OCI-LY1 (cell line): ENCODE measurements at regions not wholly inside any gene's neighbourhood (a gene's known extent, or its start where the extent isn't known, plus 50 kb on each side); places are given as distances from the start of the nearest gene placed in this dataset.

Experiments used
- H2AFZ ChIP-seq: fragments of 200-600 bp; sonication (generic), shearing (Covaris generic); 2 replicates; pipeline ENCODE4 v1.6.0; 2014; ENCODE audit warnings: antibody characterized with exemption, mild to moderate bottlenecking, low read length
- H3F3A ChIP-seq: fragments of 200-600 bp; sonication (generic), shearing (Covaris generic); 2 replicates; pipeline ENCODE4 v1.6.0; 2014; ENCODE audit warnings: mild to moderate bottlenecking, antibody characterized with exemption, low read length, moderate library complexity; ENCODE audit not compliant: insufficient read depth
- H3K27ac ChIP-seq: fragments of 200-600 bp; sonication (generic); 2 replicates; pipeline ENCODE4 v1.5.1; 2014; ENCODE audit warnings: low read length, mixed run types, mild to moderate bottlenecking, low read depth; ENCODE audit not compliant: poor library complexity, severe bottlenecking
- H3K27me3 ChIP-seq: fragments of 200-600 bp; sonication (generic); 2 replicates; pipeline ENCODE4 v1.6.0; 2014; ENCODE audit warnings: antibody characterized with exemption, mild to moderate bottlenecking, low read length, moderate library complexity; ENCODE audit not compliant: insufficient read depth
- H3K36me3 ChIP-seq: fragments of 200-600 bp; sonication (generic); 2 replicates; pipeline ENCODE4 v1.6.1; 2014; ENCODE audit warnings: mild to moderate bottlenecking, antibody characterized with exemption, low read length, moderate library complexity, mixed read lengths; ENCODE audit not compliant: insufficient read depth
- H3K4me1 ChIP-seq: fragments of 200-600 bp; sonication (generic); 2 replicates; pipeline ENCODE4 v1.5.1; 2014; ENCODE audit warnings: mild to moderate bottlenecking, low read length, moderate library complexity; ENCODE audit not compliant: insufficient read depth, severe bottlenecking
- H3K4me2 ChIP-seq: fragments of 200-600 bp; sonication (generic), shearing (Covaris generic); 2 replicates; pipeline ENCODE4 v1.6.1; 2014; ENCODE audit warnings: low read length
- H3K4me3 ChIP-seq: fragments of 200-600 bp; sonication (generic); 2 replicates; pipeline ENCODE4 v1.5.1; 2014; ENCODE audit warnings: low read length, low read depth, mild to moderate bottlenecking, mixed read lengths; ENCODE audit not compliant: poor library complexity, severe bottlenecking
- H3K79me2 ChIP-seq: fragments of 200-600 bp; shearing (Covaris generic); 2 replicates; pipeline ENCODE4 v1.6.1; 2016; ENCODE audit warnings: mixed run types, low read length, mixed read lengths; ENCODE audit not compliant: insufficient read depth
- H3K9ac ChIP-seq: fragments of 200-600 bp; sonication (generic), shearing (Covaris generic); 2 replicates; pipeline ENCODE4 v1.6.1; 2014; ENCODE audit warnings: mild to moderate bottlenecking, low read length, mixed read lengths
- H3K9me2 ChIP-seq: fragments of 200-600 bp; sonication (generic), shearing (Covaris generic); 2 replicates; pipeline ENCODE4 v1.6.1; 2014; ENCODE audit warnings: low read depth, mild to moderate bottlenecking, low read length, mixed read lengths
- H3K9me3 ChIP-seq: fragments of 200-600 bp; shearing (Covaris generic); 2 replicates; pipeline ENCODE4 v1.6.1; 2014; ENCODE audit warnings: low read length, mixed read lengths
- H4K20me1 ChIP-seq: fragments of 200-600 bp; sonication (generic), shearing (Covaris generic); 2 replicates; pipeline ENCODE4 v1.6.0; 2016; ENCODE audit warnings: mild to moderate bottlenecking, low read length; ENCODE audit not compliant: insufficient read depth
- CTCF ChIP-seq: fragments of 200-600 bp; sonication (generic), shearing (Covaris generic); IDR thresholded peaks from 2 replicates; pipeline ENCODE4 v1.5.1; 2017; ENCODE audit warnings: mild to moderate bottlenecking, antibody characterized with exemption, low read length, moderate library complexity, mixed read lengths
- EZH2 ChIP-seq: fragments of 200-600 bp; sonication (generic), shearing (Covaris generic); IDR thresholded peaks from 2 replicates; pipeline ENCODE4 v1.8.0; 2017; ENCODE audit warnings: borderline replicate concordance, mixed run types, mild to moderate bottlenecking, antibody characterized with exemption, low read length, moderate library complexity, mixed read lengths

- Histone ChIP-seq H3F3A (no peaks in the 10 kb centered on the region), H3K4me2 (no peak overlapping the region), H3K4me1 (no peaks in the 10 kb centered on the region), H4K20me1 (no peaks in the 10 kb centered on the region), H3K9ac (no peak overlapping the region), H2AFZ (no peak overlapping the region), H3K27ac (no peak overlapping the region), H3K9me2 (no peaks in the 10 kb centered on the region), H3K4me3 (no peak overlapping the region), H3K9me3 (no peaks in the 10 kb centered on the region), H3K79me2 (no peaks in the 10 kb centered on the region), H3K27me3 (no peaks in the 10 kb centered on the region), H3K36me3 (no peaks in the 10 kb centered on the region)
- no peak for TF ChIP-seq EZH2
- no peak for TF ChIP-seq CTCF
These were observed 63.3 kb upstream of the CERS6 start for GRCh38 chr2:168392797-168393196.

GRCh38 chr2:168394262-168394661, 61.8 kb upstream of the CERS6 start:
- H4K20me1 ChIP-seq = no peaks in the 10 kb centered on the region
- H3K9ac ChIP-seq = no peak overlapping the region
- no peak overlapping the region for H3K4me2 ChIP-seq
- no peak overlapping the region for H2AFZ ChIP-seq
- H3K27ac ChIP-seq = no peak overlapping the region
- H3K4me3 ChIP-seq = no peak overlapping the region
- no peaks in the 10 kb centered on the region for H3K9me3 ChIP-seq
- TF ChIP-seq CTCF = no peak
- TF ChIP-seq EZH2 = no peak
- H3F3A ChIP-seq = no peaks in the 10 kb centered on the region
- H3K27me3 ChIP-seq = no peaks in the 10 kb centered on the region
- H3K9me2 ChIP-seq = no peaks in the 10 kb centered on the region
- no peaks in the 10 kb centered on the region for H3K36me3 ChIP-seq
- H3K79me2 ChIP-seq = no peaks in the 10 kb centered on the region
- H3K4me1 ChIP-seq = no peaks in the 10 kb centered on the region

GRCh38 chr2:168396131-168396530, 59.9 kb upstream of the CERS6 start:
- Histone ChIP-seq H3K4me2 (no peak overlapping the region), H3K36me3 (no peaks in the 10 kb centered on the region), H3K9me3 (no peaks in the 10 kb centered on the region), H3K9ac (no peak overlapping the region), H3K9me2 (no peaks in the 10 kb centered on the region), H3K79me2 (no peaks in the 10 kb centered on the region), H2AFZ (no peak overlapping the region), H3K27ac (no peak overlapping the region), H4K20me1 (no peaks in the 10 kb centered on the region), H3F3A (no peaks in the 10 kb centered on the region), H3K4me3 (no peak overlapping the region), H3K27me3 (no peaks in the 10 kb centered on the region), H3K4me1 (no peaks in the 10 kb centered on the region)
- TF ChIP-seq EZH2 (no peak), CTCF (no peak)
